ENCODE measurements at regions not wholly inside any gene's neighbourhood (a gene's known extent, or its start where the extent isn't known, plus 50 kb on each side); places are given as distances from the start of the nearest gene placed in this dataset.

DNA sequence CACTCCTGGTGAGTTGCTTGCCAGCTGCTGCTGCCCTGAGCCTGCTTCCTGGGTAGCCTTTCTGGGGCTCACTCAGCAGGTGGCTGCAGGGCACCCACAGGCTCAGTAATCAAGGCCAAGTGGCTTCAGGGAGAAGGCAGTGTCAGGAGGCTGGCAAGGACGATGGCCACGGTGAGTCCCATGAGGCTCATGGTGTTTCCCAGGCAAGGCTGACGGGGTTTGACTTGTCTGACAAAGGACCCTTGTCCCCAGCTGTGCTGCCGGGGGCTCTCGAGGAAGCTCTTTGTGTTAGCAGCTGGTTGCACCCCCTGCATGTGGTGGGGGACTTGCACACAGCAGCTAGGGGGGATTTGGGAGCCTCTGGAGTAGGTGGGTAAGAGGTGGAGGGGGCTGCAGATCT is 190.5 kb upstream of the C1orf174 start:
- no peaks in the 10 kb centered on the region for H3K9me3 ChIP-seq (ENCODE audit: insufficient read depth, low read length)
- TF ChIP-seq, protein P1, sequence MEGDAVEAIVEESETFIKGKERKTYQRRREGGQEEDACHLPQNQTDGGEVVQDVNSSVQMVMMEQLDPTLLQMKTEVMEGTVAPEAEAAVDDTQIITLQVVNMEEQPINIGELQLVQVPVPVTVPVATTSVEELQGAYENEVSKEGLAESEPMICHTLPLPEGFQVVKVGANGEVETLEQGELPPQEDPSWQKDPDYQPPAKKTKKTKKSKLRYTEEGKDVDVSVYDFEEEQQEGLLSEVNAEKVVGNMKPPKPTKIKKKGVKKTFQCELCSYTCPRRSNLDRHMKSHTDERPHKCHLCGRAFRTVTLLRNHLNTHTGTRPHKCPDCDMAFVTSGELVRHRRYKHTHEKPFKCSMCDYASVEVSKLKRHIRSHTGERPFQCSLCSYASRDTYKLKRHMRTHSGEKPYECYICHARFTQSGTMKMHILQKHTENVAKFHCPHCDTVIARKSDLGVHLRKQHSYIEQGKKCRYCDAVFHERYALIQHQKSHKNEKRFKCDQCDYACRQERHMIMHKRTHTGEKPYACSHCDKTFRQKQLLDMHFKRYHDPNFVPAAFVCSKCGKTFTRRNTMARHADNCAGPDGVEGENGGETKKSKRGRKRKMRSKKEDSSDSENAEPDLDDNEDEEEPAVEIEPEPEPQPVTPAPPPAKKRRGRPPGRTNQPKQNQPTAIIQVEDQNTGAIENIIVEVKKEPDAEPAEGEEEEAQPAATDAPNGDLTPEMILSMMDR (IDR thresholded peaks at IDR 0.05; ENCODE audit: low read depth, low read length) = no peak
- no peak for TF ChIP-seq EZH2phosphoT487 (IDR thresholded peaks at IDR 0.05; ENCODE audit: low read depth)

DNA sequence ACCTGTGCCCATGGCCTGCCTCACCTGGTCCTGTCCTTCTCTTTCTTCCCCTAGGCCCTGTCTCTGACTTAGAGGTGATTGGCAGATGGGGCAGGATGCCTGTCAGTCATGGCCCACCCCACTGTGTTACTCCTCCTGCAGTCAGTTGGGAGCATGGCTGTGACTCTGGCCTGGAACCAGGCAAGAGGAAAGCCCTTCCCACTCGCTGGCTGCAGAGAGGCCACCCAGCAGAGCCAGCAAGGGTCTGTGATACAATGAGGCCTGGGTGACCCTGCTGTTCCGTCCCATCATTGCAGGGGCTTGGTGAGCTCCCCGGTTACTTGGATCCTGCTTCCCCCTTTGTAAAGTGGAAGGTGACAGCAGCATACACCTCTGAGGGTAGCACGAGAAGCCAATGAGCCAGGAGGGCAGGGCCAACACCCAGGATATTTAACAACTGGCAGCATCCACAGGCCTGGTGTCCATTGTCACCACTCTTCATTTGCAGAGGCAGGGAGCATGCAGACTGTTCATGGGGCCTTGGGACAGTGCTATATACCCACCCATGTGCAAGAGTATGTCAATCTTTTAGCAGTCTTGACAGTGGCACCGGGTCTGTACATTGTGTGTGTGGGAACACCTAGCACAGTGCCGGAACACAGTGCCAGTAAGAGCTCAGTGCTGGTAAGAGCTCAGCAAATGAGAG is 191.0 kb upstream of the C1orf174 start:
- H3K4me1 ChIP-seq (ENCODE audit: low read length) = no peaks in the 10 kb centered on the region
- no peak overlapping the region for H3K9ac ChIP-seq (ENCODE audit: low read length)
- no peaks in the 10 kb centered on the region for H3K27me3 ChIP-seq (ENCODE audit: low read depth, low read length)
- no peaks in the 10 kb centered on the region for H4K20me1 ChIP-seq (ENCODE audit: insufficient read depth, low read length)
- H2AFZ ChIP-seq (ENCODE audit: low read depth, low read length) = no peak overlapping the region
- no peaks in the 10 kb centered on the region for H3K9me3 ChIP-seq (ENCODE audit: insufficient read depth, low read length)
- no peaks in the 10 kb centered on the region for H3K36me3 ChIP-seq (replicated peaks; ENCODE audit: low read depth, low read length)
- TF ChIP-seq EZH2phosphoT487 (IDR thresholded peaks at IDR 0.05; ENCODE audit: low read depth) = no peak
- H3K27ac ChIP-seq (ENCODE audit: low read length) = no peak overlapping the region
- H3K79me2 ChIP-seq (ENCODE audit: low read length) = no peaks in the 10 kb centered on the region
- H3K4me3 ChIP-seq (ENCODE audit: low read length) = no peak overlapping the region
- no peak overlapping the region for H3K4me2 ChIP-seq (ENCODE audit: low read length)

More for the DNA sequence above, 190.5 kb upstream of the C1orf174 start:
- no peaks in the 10 kb centered on the region for H4K20me1 ChIP-seq (ENCODE audit: insufficient read depth, low read length)
- no peak overlapping the region for H2AFZ ChIP-seq (ENCODE audit: low read depth, low read length)
- H3K36me3 ChIP-seq (replicated peaks; ENCODE audit: low read depth, low read length) = no peaks in the 10 kb centered on the region
- H3K27ac ChIP-seq (ENCODE audit: low read length) = no peak overlapping the region
- H3K4me2 ChIP-seq (ENCODE audit: low read length) = no peak overlapping the region
- H3K9ac ChIP-seq (ENCODE audit: low read length) = no peak overlapping the region
- no peak overlapping the region for H3K4me3 ChIP-seq (ENCODE audit: low read length)
- no peaks in the 10 kb centered on the region for H3K27me3 ChIP-seq (ENCODE audit: low read depth, low read length)
- no peaks in the 10 kb centered on the region for H3K79me2 ChIP-seq (ENCODE audit: low read length)
- no peaks in the 10 kb centered on the region for H3K4me1 ChIP-seq (ENCODE audit: low read length)

DNA sequence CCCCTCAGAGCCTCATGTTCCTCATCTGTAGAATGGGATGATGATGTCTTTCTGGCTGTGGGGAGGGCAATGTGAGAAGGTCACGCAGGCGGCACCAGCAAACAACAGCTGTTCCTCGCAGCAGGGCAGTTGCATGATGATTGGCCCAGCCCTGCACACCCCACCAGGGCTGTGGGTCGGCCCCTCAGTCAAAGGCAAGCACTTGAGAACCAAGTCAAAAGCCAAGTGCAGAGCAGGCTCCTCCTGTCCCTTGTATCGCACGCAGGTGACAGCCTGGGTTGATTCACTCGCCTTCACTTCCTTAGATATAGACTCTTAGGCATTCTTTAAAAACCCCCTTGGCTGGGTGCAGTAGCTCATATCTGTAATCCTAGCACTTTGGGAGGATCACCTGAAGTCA is 191.9 kb upstream of the C1orf174 start:
- no peaks in the 10 kb centered on the region for H4K20me1 ChIP-seq (ENCODE audit: insufficient read depth, low read length)
- H3K27me3 ChIP-seq (ENCODE audit: low read depth, low read length) = no peaks in the 10 kb centered on the region
- H3K4me1 ChIP-seq (ENCODE audit: low read length) = no peaks in the 10 kb centered on the region
- H3K9ac ChIP-seq (ENCODE audit: low read length) = no peak overlapping the region
- H3K27ac ChIP-seq (ENCODE audit: low read length) = no peak overlapping the region
- H3K79me2 ChIP-seq (ENCODE audit: low read length) = no peaks in the 10 kb centered on the region
- no peak overlapping the region for H3K4me2 ChIP-seq (ENCODE audit: low read length)
- H3K4me3 ChIP-seq (ENCODE audit: low read length) = no peak overlapping the region
- H3K9me3 ChIP-seq (ENCODE audit: insufficient read depth, low read length) = no peaks in the 10 kb centered on the region
- H3K36me3 ChIP-seq (replicated peaks; ENCODE audit: low read depth, low read length) = no peaks in the 10 kb centered on the region
- TF ChIP-seq, protein P1 (IDR thresholded peaks at IDR 0.05; ENCODE audit: low read depth, low read length) = no peak
- TF ChIP-seq EZH2phosphoT487 (IDR thresholded peaks at IDR 0.05; ENCODE audit: low read depth) = no peak
- no peak overlapping the region for H2AFZ ChIP-seq (ENCODE audit: low read depth, low read length)

DNA sequence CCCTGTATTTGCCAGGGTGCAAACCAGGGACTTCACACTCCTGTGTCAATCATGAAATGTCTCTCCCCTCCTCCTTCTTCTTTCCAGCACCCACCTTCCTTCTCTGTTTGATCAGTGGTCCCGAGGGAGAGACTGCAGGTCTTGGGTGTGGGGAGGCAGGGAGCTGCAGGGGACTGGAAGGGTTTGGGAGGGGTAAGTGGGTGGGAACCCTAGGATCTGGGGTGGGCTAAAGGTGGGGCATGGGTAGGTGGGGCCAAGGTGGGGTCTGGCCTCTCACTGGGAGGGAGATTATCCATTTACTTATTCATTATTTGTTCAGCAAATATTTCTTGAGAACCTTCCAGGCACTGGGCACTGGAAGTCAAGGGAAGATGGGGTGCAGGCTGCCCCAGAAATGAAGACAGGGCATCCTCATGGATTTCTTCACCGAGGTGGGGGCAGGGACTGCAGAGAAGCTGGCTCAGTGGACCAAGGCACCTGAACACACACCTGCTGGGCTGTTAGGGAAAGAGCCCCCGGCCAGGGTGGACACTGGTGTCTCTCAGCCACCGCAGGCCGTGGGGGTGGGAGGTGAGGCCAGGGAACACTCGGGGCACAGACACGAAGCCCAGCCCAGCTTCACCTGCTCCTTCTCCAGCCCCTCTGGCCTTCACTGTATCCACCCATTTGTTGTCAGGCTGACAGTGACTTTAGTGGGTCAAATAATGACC is 193.9 kb upstream of the C1orf174 start:
- Histone ChIP-seq H3K4me2 (ENCODE audit: low read length) (no peak overlapping the region), H4K20me1 (ENCODE audit: insufficient read depth, low read length) (no peaks in the 10 kb centered on the region), H3K4me3 (ENCODE audit: low read length) (no peak overlapping the region), H3K27ac (ENCODE audit: low read length) (no peak overlapping the region), H3K36me3 (replicated peaks; ENCODE audit: low read depth, low read length) (no peaks in the 10 kb centered on the region), H3K4me1 (ENCODE audit: low read length) (no peaks in the 10 kb centered on the region), H3K27me3 (ENCODE audit: low read depth, low read length) (no peaks in the 10 kb centered on the region), H3K79me2 (ENCODE audit: low read length) (no peaks in the 10 kb centered on the region), H2AFZ (ENCODE audit: low read depth, low read length) (no peak overlapping the region), H3K9me3 (ENCODE audit: insufficient read depth, low read length) (no peaks in the 10 kb centered on the region), H3K9ac (ENCODE audit: low read length) (no peak overlapping the region)
- TF ChIP-seq EZH2phosphoT487 (IDR thresholded peaks at IDR 0.05; ENCODE audit: low read depth) = no peak
- TF ChIP-seq, protein P1 (IDR thresholded peaks at IDR 0.05; ENCODE audit: low read depth, low read length) = no peak
